GM12874 (cell line): ENCODE measurements at regions not wholly inside any gene's neighbourhood (a gene's known extent, or its start where the extent isn't known, plus 50 kb on each side); places are given as distances from the start of the nearest gene placed in this dataset.

Experiments
- CTCF ChIP-seq: IDR thresholded peaks from 2 replicates; pipeline ENCODE4 v1.5.1; 2011; ENCODE audit warnings: low read depth, mild to moderate bottlenecking, control low read depth, low read length, moderate library complexity; ENCODE audit not compliant: insufficient read depth

GRCh38 chr14:105581551-105582341, 55.4 kb downstream of the TMEM121 start:
- no peak for TF ChIP-seq CTCF

GRCh38 chr14:105582639-105583038, 56.3 kb downstream of the TMEM121 start:
- no peak for TF ChIP-seq CTCF

- TF ChIP-seq CTCF: peak; percentile 29
These were observed 59.3 kb downstream of the TMEM121 start for GRCh38 chr14:105585722-105586121.

GRCh38 chr14:105588236-105588860, 62.0 kb downstream of the TMEM121 start:
- TF ChIP-seq CTCF: no peak

- TF ChIP-seq CTCF: no peak
These were observed 63.0 kb downstream of the TMEM121 start for GRCh38 chr14:105589161-105589925.

GRCh38 chr14:105591052-105591451, 64.7 kb downstream of the TMEM121 start:
- no peak for TF ChIP-seq CTCF

GRCh38 chr14:105600939-105601359, 74.6 kb downstream of the TMEM121 start:
- no peak for TF ChIP-seq CTCF
